ENCODE measurements at regions not wholly inside any gene's neighbourhood (a gene's known extent, or its start where the extent isn't known, plus 50 kb on each side); places are given as distances from the start of the nearest gene placed in this dataset.

DNA sequence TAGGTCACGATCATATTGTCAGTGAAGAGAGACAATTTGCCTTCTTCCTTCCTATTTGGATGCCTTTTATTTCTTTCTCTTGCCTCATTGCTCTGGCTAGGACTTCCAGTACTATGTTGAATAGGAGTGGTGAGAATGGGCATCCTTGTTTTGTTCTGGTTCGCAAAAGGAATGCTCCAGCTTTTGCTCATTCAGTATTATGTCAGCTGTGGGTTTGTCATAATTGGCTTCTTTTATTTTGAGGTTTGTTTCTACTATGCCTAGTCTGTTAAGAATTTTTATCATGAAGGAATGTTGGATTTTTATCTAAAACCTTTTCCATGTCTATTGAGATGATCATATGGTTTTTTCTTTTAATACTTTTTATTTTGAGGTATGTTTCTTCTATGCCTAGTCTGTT lies 152.3 kb upstream of the MAD2L1 start:
- no peak overlapping the region for H2AFZ ChIP-seq (ENCODE audit: low read depth)
- WGBS (ENCODE audit: low lambda C conversion rate), result 36% methylated on average over 2 of the region's 2 CpGs
- H3K9me3 ChIP-seq, result no peaks in the 10 kb centered on the region
- no peaks in the 10 kb centered on the region for H4K20me1 ChIP-seq (ENCODE audit: insufficient read depth)
- H3K4me3 ChIP-seq (ENCODE audit: low read depth in 2 of 2, low read length in 1 of 2), result no peak overlapping the region
- no peak for TF ChIP-seq JUND (IDR thresholded peaks at IDR 0.05)
- no peak for TF ChIP-seq SIN3A (IDR thresholded peaks at IDR 0.05; ENCODE audit: borderline replicate concordance, low read depth, low read length)
- TF ChIP-seq ELF1 (IDR thresholded peaks at IDR 0.05), result no peak
- TF ChIP-seq, protein P1, sequence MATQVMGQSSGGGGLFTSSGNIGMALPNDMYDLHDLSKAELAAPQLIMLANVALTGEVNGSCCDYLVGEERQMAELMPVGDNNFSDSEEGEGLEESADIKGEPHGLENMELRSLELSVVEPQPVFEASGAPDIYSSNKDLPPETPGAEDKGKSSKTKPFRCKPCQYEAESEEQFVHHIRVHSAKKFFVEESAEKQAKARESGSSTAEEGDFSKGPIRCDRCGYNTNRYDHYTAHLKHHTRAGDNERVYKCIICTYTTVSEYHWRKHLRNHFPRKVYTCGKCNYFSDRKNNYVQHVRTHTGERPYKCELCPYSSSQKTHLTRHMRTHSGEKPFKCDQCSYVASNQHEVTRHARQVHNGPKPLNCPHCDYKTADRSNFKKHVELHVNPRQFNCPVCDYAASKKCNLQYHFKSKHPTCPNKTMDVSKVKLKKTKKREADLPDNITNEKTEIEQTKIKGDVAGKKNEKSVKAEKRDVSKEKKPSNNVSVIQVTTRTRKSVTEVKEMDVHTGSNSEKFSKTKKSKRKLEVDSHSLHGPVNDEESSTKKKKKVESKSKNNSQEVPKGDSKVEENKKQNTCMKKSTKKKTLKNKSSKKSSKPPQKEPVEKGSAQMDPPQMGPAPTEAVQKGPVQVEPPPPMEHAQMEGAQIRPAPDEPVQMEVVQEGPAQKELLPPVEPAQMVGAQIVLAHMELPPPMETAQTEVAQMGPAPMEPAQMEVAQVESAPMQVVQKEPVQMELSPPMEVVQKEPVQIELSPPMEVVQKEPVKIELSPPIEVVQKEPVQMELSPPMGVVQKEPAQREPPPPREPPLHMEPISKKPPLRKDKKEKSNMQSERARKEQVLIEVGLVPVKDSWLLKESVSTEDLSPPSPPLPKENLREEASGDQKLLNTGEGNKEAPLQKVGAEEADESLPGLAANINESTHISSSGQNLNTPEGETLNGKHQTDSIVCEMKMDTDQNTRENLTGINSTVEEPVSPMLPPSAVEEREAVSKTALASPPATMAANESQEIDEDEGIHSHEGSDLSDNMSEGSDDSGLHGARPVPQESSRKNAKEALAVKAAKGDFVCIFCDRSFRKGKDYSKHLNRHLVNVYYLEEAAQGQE (IDR thresholded peaks at IDR 0.05; ENCODE audit: low read depth, low read length), result no peak
- TF ChIP-seq FOXJ3 (CRISPR knock-in tag; IDR thresholded peaks at IDR 0.05), result no peak
- no peak for TF ChIP-seq MEF2A (IDR thresholded peaks at IDR 0.05; ENCODE audit: borderline replicate concordance, low read depth)
- TF ChIP-seq, protein P2, sequence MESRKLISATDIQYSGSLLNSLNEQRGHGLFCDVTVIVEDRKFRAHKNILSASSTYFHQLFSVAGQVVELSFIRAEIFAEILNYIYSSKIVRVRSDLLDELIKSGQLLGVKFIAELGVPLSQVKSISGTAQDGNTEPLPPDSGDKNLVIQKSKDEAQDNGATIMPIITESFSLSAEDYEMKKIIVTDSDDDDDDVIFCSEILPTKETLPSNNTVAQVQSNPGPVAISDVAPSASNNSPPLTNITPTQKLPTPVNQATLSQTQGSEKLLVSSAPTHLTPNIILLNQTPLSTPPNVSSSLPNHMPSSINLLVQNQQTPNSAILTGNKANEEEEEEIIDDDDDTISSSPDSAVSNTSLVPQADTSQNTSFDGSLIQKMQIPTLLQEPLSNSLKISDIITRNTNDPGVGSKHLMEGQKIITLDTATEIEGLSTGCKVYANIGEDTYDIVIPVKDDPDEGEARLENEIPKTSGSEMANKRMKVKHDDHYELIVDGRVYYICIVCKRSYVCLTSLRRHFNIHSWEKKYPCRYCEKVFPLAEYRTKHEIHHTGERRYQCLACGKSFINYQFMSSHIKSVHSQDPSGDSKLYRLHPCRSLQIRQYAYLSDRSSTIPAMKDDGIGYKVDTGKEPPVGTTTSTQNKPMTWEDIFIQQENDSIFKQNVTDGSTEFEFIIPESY (IDR thresholded peaks at IDR 0.05; ENCODE audit: borderline replicate concordance, low read depth), result no peak
- no peak for TF ChIP-seq YY1 (IDR thresholded peaks at IDR 0.05; ENCODE audit: low read depth)
- H3K4me1 ChIP-seq (ENCODE audit: control insufficient read depth in 1 of 2, insufficient read depth in 2 of 2, low read depth in 1 of 2, low read length in 1 of 2), result no peaks in the 10 kb centered on the region
- ChIA-PET POLR2A (no interaction called here), CTCF (no interaction called here)
- H3K36me3 ChIP-seq (replicated peaks in 1 of 2; ENCODE audit: control insufficient read depth in 1 of 2, insufficient read depth in 2 of 2, low read length in 1 of 2), result no peaks in the 10 kb centered on the region
- no peak overlapping the region for H3K27ac ChIP-seq (ENCODE audit: low read depth in 2 of 2, low read length in 1 of 2)
- H3K4me2 ChIP-seq, result no peak overlapping the region
- H3K79me2 ChIP-seq (ENCODE audit: insufficient read depth), result no peaks in the 10 kb centered on the region
- H3F3A ChIP-seq (replicated peaks; ENCODE audit: insufficient read depth), result no peaks in the 10 kb centered on the region
- H3K9ac ChIP-seq, result no peak overlapping the region
- no peak for DNase-seq
- H3K9me2 ChIP-seq, result no peaks in the 10 kb centered on the region
- no peaks in the 10 kb centered on the region for H3K27me3 ChIP-seq (ENCODE audit: insufficient read depth)

DNA sequence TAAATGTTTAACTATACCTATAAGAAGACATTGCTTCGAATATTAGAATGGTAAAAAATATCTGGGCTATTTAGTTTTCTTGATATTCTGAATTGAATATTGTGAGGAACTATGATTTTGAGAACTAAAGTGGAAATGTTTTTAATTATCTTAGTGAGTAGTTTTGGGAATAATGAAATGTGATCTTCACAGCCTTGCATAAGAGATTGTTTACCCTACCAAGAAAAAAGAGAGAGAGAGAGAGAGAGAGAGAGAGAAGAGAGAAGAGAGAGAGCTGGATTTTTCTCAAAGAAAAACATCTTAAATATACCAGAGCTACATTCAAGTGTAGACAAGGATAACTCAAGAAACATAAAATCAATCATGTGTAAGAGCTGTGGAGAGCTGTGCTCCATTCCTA lies 148.7 kb upstream of the MAD2L1 start:
- CTCF ChIA-PET, result no interaction called here

More for the DNA sequence above, 148.7 kb upstream of the MAD2L1 start:
- 5% methylated on average over 1 of the region's 1 CpG for WGBS (ENCODE audit: low lambda C conversion rate)
- Histone ChIP-seq H3K27me3 (ENCODE audit: insufficient read depth) (no peaks in the 10 kb centered on the region), H3K36me3 (replicated peaks in 1 of 2; ENCODE audit: control insufficient read depth in 1 of 2, insufficient read depth in 2 of 2, low read length in 1 of 2) (no peaks in the 10 kb centered on the region), H3K9ac (no peak overlapping the region), H2AFZ (ENCODE audit: low read depth) (no peak overlapping the region), H3K9me3 (no peaks in the 10 kb centered on the region; the same call in 1 of the 2 replicates), H4K20me1 (ENCODE audit: insufficient read depth) (no peaks in the 10 kb centered on the region), H3K4me2 (no peak overlapping the region), H3K9me2 (no peaks in the 10 kb centered on the region), H3K4me1 (ENCODE audit: control insufficient read depth in 1 of 2, insufficient read depth in 2 of 2, low read depth in 1 of 2, low read length in 1 of 2) (no peaks in the 10 kb centered on the region), H3K79me2 (ENCODE audit: insufficient read depth) (no peaks in the 10 kb centered on the region), H3K4me3 (ENCODE audit: low read depth in 2 of 2, low read length in 1 of 2) (no peak overlapping the region), H3F3A (replicated peaks; ENCODE audit: insufficient read depth) (no peaks in the 10 kb centered on the region), H3K27ac (ENCODE audit: low read depth in 2 of 2, low read length in 1 of 2) (no peak overlapping the region)
- no peak for DNase-seq
- POLR2A ChIA-PET, result no interaction called here
- no peak for TF ChIP-seq MXI1 (IDR thresholded peaks at IDR 0.05; ENCODE audit: low read depth, low read length)
- TF ChIP-seq SIN3A (IDR thresholded peaks at IDR 0.05; ENCODE audit: borderline replicate concordance, low read depth, low read length), result no peak
- no peak for TF ChIP-seq RFX5 (IDR thresholded peaks at IDR 0.05; ENCODE audit: low read length)
- TF ChIP-seq, protein P3, sequence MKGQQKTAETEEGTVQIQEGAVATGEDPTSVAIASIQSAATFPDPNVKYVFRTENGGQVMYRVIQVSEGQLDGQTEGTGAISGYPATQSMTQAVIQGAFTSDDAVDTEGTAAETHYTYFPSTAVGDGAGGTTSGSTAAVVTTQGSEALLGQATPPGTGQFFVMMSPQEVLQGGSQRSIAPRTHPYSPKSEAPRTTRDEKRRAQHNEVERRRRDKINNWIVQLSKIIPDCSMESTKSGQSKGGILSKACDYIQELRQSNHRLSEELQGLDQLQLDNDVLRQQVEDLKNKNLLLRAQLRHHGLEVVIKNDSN (IDR thresholded peaks at IDR 0.05; ENCODE audit: borderline replicate concordance, low read depth), result no peak
- TF ChIP-seq RXRA (IDR thresholded peaks at IDR 0.05; ENCODE audit: borderline replicate concordance, low read depth), result no peak
- no peak for TF ChIP-seq YY1 (IDR thresholded peaks at IDR 0.05; ENCODE audit: low read depth)
- TF ChIP-seq, protein P2 (IDR thresholded peaks at IDR 0.05; ENCODE audit: borderline replicate concordance, low read depth), result no peak
- TF ChIP-seq, protein P4, sequence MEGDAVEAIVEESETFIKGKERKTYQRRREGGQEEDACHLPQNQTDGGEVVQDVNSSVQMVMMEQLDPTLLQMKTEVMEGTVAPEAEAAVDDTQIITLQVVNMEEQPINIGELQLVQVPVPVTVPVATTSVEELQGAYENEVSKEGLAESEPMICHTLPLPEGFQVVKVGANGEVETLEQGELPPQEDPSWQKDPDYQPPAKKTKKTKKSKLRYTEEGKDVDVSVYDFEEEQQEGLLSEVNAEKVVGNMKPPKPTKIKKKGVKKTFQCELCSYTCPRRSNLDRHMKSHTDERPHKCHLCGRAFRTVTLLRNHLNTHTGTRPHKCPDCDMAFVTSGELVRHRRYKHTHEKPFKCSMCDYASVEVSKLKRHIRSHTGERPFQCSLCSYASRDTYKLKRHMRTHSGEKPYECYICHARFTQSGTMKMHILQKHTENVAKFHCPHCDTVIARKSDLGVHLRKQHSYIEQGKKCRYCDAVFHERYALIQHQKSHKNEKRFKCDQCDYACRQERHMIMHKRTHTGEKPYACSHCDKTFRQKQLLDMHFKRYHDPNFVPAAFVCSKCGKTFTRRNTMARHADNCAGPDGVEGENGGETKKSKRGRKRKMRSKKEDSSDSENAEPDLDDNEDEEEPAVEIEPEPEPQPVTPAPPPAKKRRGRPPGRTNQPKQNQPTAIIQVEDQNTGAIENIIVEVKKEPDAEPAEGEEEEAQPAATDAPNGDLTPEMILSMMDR (IDR thresholded peaks at IDR 0.05), result no peak
- TF ChIP-seq EZH2phosphoT487 (IDR thresholded peaks at IDR 0.05; ENCODE audit: borderline replicate concordance, low read depth), result no peak
- TF ChIP-seq GABPA (IDR thresholded peaks at IDR 0.05; ENCODE audit: low read depth), result no peak
- TF ChIP-seq, protein P5, sequence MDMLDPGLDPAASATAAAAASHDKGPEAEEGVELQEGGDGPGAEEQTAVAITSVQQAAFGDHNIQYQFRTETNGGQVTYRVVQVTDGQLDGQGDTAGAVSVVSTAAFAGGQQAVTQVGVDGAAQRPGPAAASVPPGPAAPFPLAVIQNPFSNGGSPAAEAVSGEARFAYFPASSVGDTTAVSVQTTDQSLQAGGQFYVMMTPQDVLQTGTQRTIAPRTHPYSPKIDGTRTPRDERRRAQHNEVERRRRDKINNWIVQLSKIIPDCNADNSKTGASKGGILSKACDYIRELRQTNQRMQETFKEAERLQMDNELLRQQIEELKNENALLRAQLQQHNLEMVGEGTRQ (IDR thresholded peaks at IDR 0.05; ENCODE audit: borderline replicate concordance, low read depth, low read length), result no peak
